Panc1 (cell line): ENCODE measurements at regions not wholly inside any gene's neighbourhood (a gene's known extent, or its start where the extent isn't known, plus 50 kb on each side); places are given as distances from the start of the nearest gene placed in this dataset.

Experiments used
- ATAC-seq: fragments of 200-7000 bp; cut with Tn5 transposase; 2 replicates; pipeline ENCODE4 v1.9.1; 2020; ENCODE audit warnings: mild to moderate bottlenecking, moderate library complexity
- BruUV-seq: library from RNA; stranded (reverse); fragments of 400-500 nt; replicated peaks from 2 replicates; lab custom pipeline; 2021; lab: Mats Ljungman, UMichigan
- CTCF ChIA-PET: fragments of 300-600 bp; sonication (Branson Sonifier 250); formaldehyde crosslinking; loops from one replicate; lab custom pipeline; 2022; ENCODE audit warnings: antibody characterized with exemption; lab: Charles Lee
- POLR2A ChIA-PET: fragments of 300-600 bp; sonication (Branson Sonifier 250); formaldehyde crosslinking; loops from one replicate; lab custom pipeline; 2022; ENCODE audit warnings: antibody characterized with exemption; lab: Charles Lee
- DNase-seq: peaks from one replicate; pipeline ENCODE4 v3.0.0-alpha.2; 2010; ENCODE audit warnings: low read depth, low spot score
- H3K27ac ChIP-seq: 2 replicates; pipeline ENCODE4 v1.5.1; 2011; ENCODE audit warnings: mild to moderate bottlenecking, low read length, inconsistent platforms
- H3K27me3 ChIP-seq: fragments of 200-500 bp; sonication (Bioruptor generic); 2 replicates; pipeline ENCODE4 v1.6.0; 2014; ENCODE audit warnings: low read length, inconsistent platforms; ENCODE audit not compliant: control insufficient read depth, insufficient read depth
- H3K36me3 ChIP-seq: fragments of 200-500 bp; sonication (Bioruptor generic); 2 replicates; pipeline ENCODE4 v1.5.1; 2014; ENCODE audit warnings: inconsistent platforms, mild to moderate bottlenecking, low read length, moderate library complexity; ENCODE audit not compliant: control insufficient read depth, insufficient read depth
- H3K4me1 ChIP-seq: 2 replicates; pipeline ENCODE4 v1.5.1; 2011; ENCODE audit warnings: inconsistent platforms, mild to moderate bottlenecking, low read length, moderate library complexity; ENCODE audit not compliant: control insufficient read depth, insufficient read depth
- H3K4me3 ChIP-seq, 2 experiments: 2 replicates each; pipeline ENCODE4 v1.5.1; 2011 to 2012; ENCODE audit warnings: low read depth in 2 of 2, low read length in 2 of 2, mild to moderate bottlenecking in 2 of 2, inconsistent platforms in 1 of 2, moderate library complexity in 1 of 2
- H3K9me3 ChIP-seq: fragments of 200-500 bp; sonication (Bioruptor generic); 2 replicates; pipeline ENCODE4 v1.5.1; 2014; ENCODE audit warnings: low read depth, mild to moderate bottlenecking, inconsistent platforms, low read length, moderate library complexity; ENCODE audit not compliant: control insufficient read depth, insufficient read depth
- POLR2AphosphoS5 ChIP-seq: IDR thresholded peaks from 2 replicates; pipeline ENCODE4 v1.6.1; 2012; ENCODE audit warnings: mild to moderate bottlenecking, low read depth, low read length, moderate library complexity
- SIN3A ChIP-seq: IDR thresholded peaks from 2 replicates; pipeline ENCODE4 v1.6.1; 2012; ENCODE audit warnings: low read depth, mild to moderate bottlenecking, low read length, moderate library complexity, borderline replicate concordance; ENCODE audit not compliant: insufficient read depth
- TCF7L2 ChIP-seq: IDR thresholded peaks from 2 replicates; pipeline ENCODE4 v1.6.1; 2011; ENCODE audit warnings: mild to moderate bottlenecking, low read depth, low read length, inconsistent platforms
- in situ Hi-C: cut with HindIII; loops from 2 replicates; pipeline ENCODE4 v1.10.0; 2016; ENCODE audit warnings: low sequenced_read_pairs, low pct_unique_long_range_greater_than_20kb
- intact Hi-C: fragments of 100-400 bp; cut with micrococcal nuclease; formaldehyde crosslinking; loops from one replicate; pipeline ENCODE4 v1.10.0; 2022; ENCODE audit not compliant: unreplicated experiment
- TF ChIP-seq, protein P1 (sequence below): fragments of 450-650 bp; IDR thresholded peaks from 2 replicates; pipeline ENCODE4 v1.5.1; 2017; ENCODE audit warnings: mild to moderate bottlenecking
- TF ChIP-seq, protein P2 (sequence below), 2 experiments: IDR thresholded peaks; 2 replicates each; pipeline ENCODE4 v1.6.1; 2011 to 2012; ENCODE audit warnings: low read depth in 2 of 2, control low read depth in 1 of 2, low read length in 1 of 2, mild to moderate bottlenecking in 1 of 2, moderate library complexity in 1 of 2; ENCODE audit not compliant: insufficient read depth in 1 of 2

DNA sequence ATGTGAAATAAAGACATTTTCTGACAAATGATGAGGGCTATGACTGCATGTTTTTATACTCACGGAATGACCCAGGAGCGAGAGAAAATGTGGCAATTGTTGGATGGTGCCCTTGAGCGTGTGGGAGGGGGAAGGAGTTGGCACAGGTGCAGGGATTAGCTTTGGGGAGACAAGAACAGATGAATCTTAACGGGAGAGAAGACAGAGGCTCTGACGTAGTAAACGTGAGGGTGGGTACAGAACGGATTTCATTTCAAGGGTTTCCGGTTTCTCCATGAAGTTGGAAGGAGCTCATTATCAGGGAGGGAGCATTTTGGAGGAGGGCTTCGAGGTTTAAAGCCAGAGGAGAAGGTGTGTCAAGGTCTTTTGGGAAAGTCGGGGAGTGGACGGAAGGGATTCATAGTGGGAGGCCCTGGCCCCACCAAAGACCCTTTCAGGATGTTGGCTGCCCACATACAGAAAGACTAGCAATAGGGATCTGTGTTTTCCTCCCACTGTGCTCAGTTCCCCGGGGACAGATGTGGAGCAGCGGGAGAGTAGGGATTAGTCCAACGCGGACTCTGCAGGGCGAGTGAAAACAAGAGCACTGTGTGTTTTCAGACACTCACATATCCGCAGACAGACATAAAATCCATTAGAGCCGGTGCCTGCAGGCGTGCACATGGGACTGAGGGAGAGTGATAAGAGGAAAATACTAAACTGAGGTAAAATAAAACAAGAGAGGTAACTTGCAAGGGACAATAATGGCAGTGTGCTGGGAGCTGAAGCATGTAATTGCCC is 584.1 kb downstream of the AJAP1 start:
- CTCF ChIA-PET: no interaction called here
- Histone ChIP-seq H3K4me1 (no peaks in the 10 kb centered on the region), H3K9me3 (no peaks in the 10 kb centered on the region), H3K4me3 (no peak overlapping the region), H3K27ac (no peak overlapping the region), H3K36me3 (no peaks in the 10 kb centered on the region), H3K27me3 (no peaks in the 10 kb centered on the region)
- DNase-seq: no peak
- no peak for ATAC-seq
- TF ChIP-seq SIN3A: no peak
- TF ChIP-seq, protein P1, sequence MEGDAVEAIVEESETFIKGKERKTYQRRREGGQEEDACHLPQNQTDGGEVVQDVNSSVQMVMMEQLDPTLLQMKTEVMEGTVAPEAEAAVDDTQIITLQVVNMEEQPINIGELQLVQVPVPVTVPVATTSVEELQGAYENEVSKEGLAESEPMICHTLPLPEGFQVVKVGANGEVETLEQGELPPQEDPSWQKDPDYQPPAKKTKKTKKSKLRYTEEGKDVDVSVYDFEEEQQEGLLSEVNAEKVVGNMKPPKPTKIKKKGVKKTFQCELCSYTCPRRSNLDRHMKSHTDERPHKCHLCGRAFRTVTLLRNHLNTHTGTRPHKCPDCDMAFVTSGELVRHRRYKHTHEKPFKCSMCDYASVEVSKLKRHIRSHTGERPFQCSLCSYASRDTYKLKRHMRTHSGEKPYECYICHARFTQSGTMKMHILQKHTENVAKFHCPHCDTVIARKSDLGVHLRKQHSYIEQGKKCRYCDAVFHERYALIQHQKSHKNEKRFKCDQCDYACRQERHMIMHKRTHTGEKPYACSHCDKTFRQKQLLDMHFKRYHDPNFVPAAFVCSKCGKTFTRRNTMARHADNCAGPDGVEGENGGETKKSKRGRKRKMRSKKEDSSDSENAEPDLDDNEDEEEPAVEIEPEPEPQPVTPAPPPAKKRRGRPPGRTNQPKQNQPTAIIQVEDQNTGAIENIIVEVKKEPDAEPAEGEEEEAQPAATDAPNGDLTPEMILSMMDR: no peak
- TF ChIP-seq TCF7L2: no peak
- TF ChIP-seq, protein P2, sequence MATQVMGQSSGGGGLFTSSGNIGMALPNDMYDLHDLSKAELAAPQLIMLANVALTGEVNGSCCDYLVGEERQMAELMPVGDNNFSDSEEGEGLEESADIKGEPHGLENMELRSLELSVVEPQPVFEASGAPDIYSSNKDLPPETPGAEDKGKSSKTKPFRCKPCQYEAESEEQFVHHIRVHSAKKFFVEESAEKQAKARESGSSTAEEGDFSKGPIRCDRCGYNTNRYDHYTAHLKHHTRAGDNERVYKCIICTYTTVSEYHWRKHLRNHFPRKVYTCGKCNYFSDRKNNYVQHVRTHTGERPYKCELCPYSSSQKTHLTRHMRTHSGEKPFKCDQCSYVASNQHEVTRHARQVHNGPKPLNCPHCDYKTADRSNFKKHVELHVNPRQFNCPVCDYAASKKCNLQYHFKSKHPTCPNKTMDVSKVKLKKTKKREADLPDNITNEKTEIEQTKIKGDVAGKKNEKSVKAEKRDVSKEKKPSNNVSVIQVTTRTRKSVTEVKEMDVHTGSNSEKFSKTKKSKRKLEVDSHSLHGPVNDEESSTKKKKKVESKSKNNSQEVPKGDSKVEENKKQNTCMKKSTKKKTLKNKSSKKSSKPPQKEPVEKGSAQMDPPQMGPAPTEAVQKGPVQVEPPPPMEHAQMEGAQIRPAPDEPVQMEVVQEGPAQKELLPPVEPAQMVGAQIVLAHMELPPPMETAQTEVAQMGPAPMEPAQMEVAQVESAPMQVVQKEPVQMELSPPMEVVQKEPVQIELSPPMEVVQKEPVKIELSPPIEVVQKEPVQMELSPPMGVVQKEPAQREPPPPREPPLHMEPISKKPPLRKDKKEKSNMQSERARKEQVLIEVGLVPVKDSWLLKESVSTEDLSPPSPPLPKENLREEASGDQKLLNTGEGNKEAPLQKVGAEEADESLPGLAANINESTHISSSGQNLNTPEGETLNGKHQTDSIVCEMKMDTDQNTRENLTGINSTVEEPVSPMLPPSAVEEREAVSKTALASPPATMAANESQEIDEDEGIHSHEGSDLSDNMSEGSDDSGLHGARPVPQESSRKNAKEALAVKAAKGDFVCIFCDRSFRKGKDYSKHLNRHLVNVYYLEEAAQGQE (IDR thresholded peaks at IDR 0.05; ENCODE audit: insufficient read depth in 1 of 2, low read depth in 2 of 2, low read length in 1 of 2): no peak
- no peak for TF ChIP-seq POLR2AphosphoS5
- BruUV-seq: no TSS peak
- intact Hi-C loops (no loop called here), in situ Hi-C loops (no loop called here)
- POLR2A ChIA-PET: no interaction called here

DNA sequence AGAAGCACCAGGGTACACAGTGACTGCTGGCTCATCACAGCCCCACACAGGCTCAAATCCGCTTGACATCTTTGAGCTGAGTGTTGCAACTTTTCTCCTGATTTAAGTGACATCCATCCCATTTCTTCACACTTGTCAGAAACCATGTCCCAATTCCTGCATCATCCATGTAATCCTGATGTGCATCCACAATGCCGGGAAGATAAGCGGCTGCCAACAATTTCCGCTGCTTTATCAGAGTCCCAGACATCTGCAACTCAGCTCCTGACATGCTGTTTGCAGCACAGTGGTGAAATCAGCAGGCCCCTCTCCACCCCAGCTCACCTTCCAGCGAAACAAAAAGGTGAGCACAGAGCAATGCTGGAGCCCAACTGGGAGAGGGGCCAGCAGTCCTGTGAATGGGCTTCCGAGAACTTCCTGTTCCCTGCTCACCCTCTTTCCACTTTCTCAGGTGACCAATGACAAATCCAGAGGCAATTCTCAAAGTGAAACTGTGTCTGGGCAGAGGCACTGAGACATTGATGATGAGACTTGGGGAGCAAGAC is 581.0 kb downstream of the AJAP1 start:
- intact Hi-C loops (no loop called here), in situ Hi-C loops (no loop called here)
- Histone ChIP-seq H3K36me3 (no peaks in the 10 kb centered on the region), H3K9me3 (no peaks in the 10 kb centered on the region), H3K4me3 (no peak overlapping the region), H3K27me3 (no peaks in the 10 kb centered on the region), H3K27ac (no peak overlapping the region), H3K4me1 (no peaks in the 10 kb centered on the region)
- CTCF ChIA-PET: no interaction called here
- no TSS peak for BruUV-seq
- no peak for TF ChIP-seq POLR2AphosphoS5
- TF ChIP-seq SIN3A: no peak
- TF ChIP-seq, protein P2 (IDR thresholded peaks at IDR 0.05; ENCODE audit: insufficient read depth in 1 of 2, low read depth in 2 of 2, low read length in 1 of 2): no peak
- no peak for TF ChIP-seq TCF7L2
- TF ChIP-seq, protein P1: no peak
- DNase-seq (no peak), ATAC-seq (no peak)
- POLR2A ChIA-PET: no interaction called here
